HG03432 (cell line): ENCODE measurements at regions not wholly inside any gene's neighbourhood (a gene's known extent, or its start where the extent isn't known, plus 50 kb on each side); places are given as distances from the start of the nearest gene placed in this dataset.
"Not testable (repeated sequence)": the region's sequence is repeated elsewhere in the genome, so short reads cannot be mapped to it uniquely, and the experiment has no call there.

Experiments used
- ATAC-seq: cut with Tn5 transposase; IDR thresholded peaks from one replicate; pipeline ENCODE4 v1.9.1; 2021; ENCODE audit warnings: mild to moderate bottlenecking, moderate library complexity; ENCODE audit not compliant: unreplicated experiment

DNA sequence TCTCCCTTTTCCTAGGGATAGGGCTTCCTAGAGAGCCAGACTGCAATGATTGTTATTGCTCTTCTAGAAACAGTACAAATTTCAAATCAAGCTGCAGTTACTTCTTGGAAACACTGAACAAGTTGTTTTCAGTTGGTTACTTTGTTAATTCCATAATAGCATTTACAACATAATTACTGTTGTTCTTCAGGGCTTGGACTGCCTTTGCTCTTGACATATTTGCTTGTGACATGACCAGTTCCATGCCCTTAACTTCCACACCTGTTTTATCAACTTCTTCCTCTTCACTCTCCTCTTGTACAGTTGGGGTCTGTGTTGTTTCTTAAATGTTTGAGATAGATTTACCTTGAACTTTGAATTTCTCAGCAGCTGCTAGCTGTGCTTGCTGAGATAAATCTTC is 104.4 kb downstream of the SEC23IP start:
- ATAC-seq: no peak

DNA sequence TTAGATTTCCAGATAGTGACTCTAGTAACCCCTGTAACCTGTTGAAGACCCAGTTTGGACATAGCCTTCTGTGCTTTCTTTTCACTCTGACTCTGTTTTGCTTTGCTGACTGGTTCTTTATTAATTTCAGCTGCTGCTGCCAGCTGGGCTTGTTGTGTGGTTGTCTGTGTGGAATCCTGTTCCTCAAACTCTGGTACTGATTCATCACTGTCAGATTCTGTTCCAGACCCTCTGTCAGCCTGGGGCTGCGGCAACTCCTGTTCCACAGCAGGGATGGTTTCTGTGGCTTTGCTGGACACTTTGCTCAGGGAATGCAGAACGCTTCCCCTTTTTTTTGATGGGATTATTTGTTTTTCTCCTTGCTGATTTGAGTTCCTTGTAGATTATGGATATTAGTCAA is 104.9 kb downstream of the SEC23IP start:
- no peak for ATAC-seq

DNA sequence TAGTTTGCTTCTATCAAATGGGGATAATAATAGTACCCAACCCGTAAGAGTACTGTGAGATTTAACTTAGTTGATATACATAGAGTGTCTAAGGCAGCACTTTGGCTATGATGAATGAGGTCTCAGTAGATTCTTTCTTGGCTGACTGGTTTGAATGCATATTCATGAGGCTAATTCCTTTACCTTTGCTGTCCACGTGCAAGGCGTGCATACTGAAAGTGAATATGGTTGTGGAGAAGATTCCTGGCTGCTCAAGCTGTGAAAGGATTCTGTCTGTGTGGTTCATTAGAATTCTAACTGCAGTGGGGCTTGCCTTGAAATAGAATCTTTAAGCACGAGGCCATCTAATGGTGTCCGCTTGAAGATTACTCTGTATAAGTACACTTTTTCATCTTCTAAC is 110.3 kb downstream of the SEC23IP start:
- ATAC-seq: no peak

DNA sequence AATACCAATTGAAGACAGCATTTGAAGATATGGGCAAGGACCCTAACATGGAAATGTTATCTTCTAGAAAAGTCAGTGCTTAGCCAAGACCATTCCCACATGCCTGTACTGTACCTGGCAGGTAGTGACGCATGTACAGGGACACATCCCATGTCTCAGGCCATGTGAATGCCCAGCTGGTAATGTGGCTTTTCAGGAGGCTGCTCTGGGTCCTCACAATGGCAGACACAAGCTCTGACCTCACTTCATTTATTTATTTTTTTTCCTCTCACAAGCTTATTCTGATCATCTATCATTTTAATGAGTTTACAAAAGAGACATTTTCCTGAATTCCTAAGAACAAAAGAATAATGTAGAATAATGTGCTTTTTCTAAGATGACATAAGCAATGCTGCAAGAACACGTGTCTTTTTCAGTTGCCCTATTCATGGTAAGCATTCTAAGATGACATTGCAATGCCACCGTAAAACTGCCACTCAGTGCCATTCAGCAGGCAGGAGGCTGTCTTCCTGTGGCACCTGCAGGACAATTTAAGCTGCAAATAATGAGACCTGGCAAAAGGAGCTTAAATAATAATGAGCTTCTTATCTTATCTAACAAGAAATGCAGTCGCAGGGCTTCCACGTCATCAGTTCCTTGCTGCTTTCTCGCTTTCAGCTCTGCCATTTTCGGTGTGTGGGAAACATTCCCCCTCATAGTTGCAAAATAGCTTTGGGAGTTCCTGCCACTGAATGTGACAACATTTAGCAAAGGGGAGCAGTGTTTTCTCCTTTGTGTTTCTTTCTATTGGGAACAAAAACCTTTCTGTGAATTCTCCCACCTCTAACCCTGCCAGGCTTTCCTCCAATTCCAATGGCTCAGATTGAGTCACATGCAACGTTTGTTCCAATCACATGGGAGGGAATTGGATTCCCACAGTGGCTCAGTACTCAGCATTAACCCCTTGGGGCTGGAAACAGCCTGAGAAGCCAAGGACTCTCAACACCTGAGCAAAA is 113.0 kb downstream of the SEC23IP start:
- no peak for ATAC-seq

DNA sequence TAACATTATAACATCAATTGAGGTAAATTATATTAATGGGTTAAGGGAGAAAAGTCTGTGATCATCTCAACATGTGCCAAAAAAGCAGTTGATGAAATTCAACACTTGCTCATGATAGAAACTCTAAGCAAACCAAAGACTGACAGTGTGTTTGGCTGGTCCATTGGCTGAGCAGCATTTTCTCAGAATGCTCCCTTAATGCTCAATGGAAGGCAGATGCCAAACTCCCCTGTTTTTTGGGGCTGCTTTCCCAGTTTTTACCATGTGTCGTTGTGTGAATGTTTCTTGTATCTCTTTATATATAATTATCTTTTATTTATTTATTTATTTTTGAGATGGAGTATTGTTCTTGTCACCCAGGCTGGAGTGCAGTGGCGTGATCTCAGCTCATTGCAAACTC is 114.7 kb downstream of the SEC23IP start:
- ATAC-seq: no peak

DNA sequence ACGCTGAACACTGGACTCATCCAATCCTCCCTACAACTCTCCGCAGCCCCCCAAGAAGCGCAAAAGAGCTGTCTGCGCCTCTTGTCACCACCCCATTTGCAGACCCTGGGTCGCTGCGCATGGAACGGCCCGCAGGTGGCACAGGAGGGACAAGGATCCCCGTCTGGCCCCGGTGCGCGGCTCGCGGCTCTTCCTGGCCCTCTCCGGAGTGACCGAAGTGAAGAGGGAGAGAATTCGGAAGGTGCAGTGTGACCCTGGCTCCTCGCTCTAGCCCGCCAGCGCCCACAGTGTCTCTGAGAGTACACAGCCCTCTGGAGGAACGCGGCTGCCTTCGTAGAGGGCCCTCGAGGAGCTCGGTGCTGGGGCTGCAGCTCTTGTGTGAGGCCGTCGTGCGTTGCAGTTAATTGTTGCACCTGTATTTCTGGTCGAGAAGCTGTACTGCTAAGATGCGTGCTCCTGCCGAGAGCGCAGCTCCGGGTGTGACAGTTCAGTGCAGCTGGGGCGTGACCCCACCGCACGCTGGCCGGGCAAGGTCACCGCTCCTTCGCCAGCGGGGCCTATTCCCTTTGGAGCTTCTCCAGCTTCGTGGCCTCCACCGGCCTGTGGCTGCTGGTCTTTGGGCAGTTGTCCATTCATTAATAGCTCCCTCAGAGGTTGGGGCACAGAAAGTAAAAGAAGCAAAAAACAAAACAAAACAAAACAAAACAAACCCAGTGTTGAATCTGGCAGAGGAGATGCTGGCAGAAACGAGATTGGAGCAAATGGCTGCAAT is 119.0 kb downstream of the SEC23IP start:
- ATAC-seq: no peak

DNA sequence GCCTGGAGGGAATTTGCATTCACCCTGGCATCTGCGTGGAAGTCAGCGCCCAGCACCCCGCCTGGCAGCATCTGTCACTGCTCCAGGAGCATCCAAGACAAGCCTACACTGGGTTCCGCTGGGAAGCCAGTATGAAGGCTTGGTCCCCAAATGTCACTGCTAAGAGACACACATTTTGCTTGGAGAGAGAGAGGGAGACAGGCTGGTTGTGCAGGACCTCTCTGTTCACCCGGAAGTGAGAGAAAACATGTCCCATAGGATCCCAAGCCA is 119.5 kb downstream of the SEC23IP start:
- no peak for ATAC-seq

DNA sequence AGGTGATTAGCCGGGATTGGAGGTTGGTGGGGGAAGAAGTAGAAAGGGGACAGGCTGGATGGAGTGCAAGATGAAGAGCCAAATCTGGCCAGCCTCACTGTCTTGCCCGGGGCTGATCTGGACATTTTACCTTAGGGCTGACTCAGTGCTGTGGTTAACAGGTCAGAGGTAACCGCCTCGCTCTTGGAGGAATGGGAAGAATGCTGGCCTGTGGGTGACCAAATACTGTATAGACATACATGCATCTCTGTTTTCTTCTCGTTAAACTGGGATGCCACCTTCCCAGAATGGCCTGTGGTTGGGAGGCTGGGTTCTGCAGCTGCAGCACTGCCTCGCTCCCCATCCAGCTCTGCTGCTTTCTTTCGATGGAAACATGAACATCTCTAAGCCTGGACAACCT is 120.0 kb downstream of the SEC23IP start:
- no peak for ATAC-seq

DNA sequence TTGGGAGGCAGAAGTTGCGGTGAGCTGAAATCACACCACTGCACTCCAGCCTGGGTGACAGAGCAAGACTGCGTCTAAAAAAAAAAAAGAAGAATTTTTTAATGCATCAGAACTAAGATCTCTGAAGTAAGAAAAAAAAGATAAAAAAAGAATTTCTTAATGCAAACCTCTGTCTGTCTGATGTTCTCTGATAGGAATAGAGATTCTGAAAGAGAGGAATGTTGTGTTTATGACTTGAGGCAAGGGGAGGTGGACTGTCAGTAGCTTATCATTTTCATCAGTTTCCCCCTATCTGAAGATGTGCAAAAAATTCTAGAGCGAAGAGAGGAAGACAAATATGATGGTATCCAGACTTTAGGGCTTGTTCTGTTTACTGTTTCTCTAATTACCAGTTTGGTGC is 121.5 kb downstream of the SEC23IP start:
- no peak for ATAC-seq

DNA sequence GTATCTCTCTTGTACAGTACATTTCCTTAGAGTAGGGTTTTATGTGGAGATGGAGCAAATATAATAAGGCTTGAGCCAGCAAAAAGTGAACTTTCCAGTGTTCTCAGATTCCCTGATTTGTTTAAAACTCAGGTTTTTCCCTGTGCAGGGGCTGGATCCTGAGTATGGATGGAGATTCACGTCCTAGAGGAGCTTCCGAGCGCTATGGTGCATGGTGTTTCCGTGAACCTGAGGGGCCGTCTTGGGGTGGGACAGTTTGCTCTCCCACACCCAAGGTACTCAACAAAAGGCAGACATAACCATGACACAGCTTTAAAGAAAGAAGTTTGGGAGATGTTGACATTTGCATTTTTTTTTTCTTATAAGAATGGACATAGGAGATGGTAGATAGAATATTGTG is 122.5 kb downstream of the SEC23IP start:
- ATAC-seq: no peak

DNA sequence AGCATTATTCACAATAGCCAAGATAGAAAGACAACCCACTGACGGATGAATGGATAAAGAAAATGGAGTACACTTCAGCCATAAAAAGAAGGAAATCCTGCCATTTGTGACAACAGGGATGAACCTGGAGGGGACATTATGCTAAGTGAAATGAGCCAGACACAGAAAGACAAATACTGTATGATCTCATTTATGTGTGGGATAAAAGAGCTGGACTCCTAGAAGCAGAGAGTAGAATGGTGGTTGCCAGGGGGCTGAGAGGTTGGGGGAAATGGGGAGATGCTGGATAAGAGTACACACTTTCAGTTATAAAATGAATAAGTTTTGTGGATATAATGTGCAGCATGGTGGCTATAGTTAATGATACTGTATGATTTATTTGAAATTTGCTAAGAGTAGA is 124.4 kb downstream of the SEC23IP start:
- ATAC-seq: no peak

DNA sequence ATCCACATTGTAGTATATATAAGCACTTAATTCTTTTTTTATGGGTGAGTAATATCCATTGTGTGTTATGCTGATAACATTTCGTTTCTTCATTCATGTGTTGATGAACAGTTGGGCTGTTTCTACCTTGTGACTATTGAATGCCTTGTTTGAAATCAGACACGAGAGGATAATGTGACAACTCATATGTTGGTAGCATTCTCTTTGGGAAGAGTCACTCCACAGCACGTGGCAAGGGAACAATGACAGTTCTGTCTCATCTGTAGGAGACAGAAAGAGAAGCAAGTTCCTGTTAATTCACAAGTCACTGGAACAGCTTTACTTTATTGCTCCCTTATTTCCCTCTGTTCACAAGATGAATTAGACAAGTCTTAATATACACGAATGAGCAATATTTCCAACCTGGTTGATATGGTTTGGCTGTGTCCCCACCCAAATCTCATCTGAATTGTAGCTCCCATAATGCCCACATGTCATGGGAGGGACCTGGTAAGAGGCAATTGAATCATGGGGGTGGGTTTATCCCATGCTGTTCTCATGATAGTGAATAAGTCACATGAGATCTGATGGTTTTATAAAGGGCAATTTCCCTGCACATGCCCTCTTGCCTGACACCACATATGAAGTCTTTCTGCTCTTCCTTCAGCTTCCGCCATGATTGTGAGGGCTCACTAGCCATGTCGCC is 125.3 kb downstream of the SEC23IP start:
- no peak for ATAC-seq

DNA sequence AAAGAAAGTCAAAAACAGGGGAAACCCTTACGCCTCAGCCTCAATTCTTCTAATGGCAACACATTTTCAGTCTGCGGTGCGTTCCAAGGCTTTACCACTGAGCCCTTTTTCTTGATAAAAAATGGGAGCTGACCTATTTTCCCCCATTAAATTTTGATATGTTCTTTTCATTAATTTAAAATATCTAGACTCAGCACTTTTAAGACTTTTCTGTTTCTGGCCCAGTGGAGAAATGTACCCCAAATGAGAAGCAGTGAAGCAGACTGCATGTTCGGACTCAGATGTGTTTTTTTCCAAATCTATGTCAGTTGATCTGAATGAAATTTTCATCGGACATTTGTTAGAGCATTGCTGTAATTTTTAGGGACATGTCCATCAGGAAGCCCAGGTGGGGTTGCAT is 126.2 kb downstream of the SEC23IP start:
- no peak for ATAC-seq

DNA sequence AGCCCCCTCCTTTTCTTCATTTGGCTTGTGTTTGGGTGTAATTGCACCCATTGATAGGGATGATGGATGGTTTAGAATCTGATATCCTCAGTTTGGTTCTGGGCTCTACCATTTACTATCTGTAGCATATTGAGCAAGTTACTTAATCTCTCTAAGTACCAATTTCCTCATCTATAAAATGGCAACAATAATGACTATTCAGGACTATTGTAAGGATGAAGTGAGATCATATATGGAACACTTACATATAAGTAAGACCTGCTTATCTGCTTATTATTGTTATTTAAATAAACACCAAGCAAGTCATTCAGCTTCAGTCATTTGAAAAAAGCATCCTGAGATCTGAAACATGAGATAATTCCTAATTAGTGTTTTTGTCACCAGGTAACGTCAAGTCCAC is 127.0 kb downstream of the SEC23IP start:
- ATAC-seq: no peak

DNA sequence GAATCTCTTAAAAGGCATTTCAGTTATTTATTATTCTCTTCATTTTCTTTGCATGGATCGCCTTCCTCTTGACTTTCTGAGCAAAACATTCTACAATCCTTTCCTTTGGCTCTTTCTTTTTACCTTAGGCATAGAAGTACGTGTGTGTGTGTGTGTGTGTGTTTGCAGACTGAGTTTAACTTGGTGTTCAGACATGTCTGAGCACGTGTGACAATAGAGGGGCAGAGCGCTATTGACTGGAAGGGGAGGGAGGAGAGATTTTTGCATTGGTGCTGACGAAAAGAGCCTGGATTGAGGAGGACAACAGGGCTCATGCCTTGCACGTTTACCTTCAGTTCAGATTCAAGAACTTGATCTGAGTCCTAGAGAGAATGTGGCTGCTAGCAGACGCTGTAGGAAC is 129.8 kb downstream of the SEC23IP start:
- ATAC-seq: no peak

DNA sequence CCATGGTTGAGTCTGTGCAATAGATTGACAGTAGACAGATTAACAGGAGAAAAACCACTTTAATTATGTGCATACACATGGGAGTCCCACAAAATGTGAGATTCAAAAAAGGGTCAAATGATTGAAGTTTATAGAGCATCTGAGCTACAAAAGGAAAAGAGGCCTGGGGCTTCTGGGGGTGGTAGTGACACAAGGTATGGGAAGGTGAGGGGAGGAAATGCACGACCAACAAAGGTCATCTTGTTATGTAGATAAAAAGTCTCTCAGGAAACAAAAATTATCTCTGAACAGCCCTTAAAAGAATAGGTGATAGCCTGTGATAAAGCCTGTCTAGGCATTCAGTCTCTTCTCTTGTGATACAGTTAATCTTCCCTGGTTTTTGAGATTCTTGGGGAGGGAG is 141.7 kb downstream of the SEC23IP start:
- ATAC-seq: no peak

DNA sequence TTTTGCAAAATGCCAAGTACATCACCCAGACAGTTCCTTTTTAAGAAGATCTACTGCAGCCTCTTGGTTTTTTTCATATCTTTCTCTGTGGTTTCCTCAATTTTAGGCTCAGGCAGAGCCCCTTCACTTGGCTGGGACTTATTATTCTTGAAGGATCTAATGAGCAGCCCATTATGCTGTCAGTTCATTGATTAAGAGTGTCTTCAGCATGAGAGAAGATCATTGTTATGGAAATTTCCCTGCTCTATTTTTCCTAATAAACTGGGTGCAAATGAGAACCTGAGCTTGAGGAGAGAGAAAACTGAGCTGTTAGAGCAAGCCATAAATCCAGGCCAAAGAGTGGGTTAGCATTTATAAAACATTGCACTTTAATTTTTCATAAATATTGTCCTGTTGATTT is 146.5 kb downstream of the SEC23IP start:
- no peak for ATAC-seq

DNA sequence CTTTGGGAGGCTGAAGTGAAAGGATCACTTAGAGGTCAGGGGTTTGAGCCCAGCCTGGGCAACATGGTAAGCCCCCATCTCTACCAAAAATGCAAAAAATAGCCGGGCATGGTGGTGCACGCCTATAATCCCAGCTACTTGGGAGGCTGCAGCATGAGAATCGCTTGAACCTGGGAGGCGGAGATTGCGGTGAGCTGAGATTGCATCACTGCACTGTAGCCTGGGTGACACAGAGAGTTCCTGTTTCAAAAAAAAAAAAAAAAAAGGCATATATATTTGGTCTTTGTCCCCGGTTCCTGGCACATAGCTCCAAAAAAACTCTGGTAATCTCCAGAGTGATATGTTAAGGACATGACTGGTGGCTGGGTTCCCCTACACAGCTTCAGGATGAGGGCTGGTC is 147.3 kb downstream of the SEC23IP start:
- ATAC-seq: no peak

DNA sequence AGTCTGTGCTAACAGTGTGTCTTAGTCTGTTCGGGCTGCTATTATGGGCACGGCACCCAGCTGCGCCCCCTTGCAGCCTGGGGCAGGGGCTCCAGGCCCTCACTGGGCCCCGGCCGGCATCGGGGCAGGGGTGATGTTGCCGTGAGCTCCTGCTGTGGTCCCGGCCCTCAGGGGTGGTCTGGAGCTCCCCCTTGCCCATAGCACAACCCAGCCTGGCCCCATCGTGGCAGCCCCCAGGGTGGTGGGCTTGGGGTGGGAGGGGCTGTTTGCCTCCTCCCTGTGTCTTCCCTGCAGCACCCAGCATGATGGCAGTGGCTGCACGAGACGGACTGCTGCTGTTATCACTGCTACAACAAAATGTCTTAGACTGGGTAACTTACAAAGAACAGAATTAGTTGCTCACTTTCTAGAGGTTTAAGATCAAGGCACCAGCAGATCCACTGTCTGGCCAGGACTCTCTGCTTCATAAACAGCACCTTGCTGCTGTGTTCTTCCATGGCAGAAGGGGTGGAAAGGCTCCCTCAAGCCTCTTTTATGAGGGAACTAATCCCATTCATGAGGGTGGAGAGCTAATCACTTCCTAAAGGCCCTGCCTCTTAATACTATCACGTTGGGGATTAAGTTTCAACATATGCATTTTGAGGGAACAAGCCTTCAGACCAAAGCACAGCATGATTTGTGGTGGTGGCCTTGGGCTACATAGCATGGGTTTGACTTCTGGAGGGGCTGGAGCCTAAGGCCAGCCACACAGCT is 149.5 kb downstream of the SEC23IP start:
- no peak for ATAC-seq

DNA sequence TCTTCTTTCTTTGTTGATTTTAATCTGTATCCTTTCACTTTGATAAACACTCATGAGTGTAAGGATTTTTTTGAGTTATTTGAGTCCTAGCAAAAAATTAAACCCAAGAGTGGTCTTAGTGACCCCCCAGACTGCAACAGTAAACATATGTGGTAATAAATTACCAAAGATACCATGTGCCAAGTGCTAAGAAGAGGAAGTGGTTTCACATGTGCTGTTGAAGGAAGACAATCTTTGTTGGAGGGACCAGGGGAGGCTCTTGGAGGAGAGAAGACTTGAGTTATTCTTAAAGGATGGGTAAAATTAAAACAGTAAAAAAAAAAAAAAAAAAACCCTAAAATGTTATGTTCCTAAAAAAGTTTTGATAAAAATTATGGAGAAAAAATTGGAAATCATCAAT is 150.2 kb downstream of the SEC23IP start:
- no peak for ATAC-seq

DNA sequence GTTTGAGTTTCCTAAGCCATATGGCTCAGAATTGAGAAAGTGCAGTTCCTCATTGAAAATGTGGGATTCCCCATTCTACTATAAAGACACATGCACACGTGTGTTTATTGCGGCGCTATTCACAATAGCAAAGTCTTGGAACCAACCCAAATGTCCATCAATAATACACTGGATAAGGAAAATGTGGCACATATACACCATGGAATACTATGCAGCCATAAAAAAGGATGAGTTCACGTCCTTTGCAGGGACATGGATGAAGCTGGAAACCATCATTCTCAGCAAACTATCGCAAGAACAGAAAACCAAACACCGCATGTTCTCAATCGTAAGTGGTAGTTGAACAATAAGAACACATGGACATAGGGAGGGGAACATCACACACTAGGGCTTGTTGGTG is 154.8 kb downstream of the SEC23IP start:
- not testable (repeated sequence) for ATAC-seq
